ENCODE measurements at regions not wholly inside any gene's neighbourhood (a gene's known extent, or its start where the extent isn't known, plus 50 kb on each side); places are given as distances from the start of the nearest gene placed in this dataset.

DNA sequence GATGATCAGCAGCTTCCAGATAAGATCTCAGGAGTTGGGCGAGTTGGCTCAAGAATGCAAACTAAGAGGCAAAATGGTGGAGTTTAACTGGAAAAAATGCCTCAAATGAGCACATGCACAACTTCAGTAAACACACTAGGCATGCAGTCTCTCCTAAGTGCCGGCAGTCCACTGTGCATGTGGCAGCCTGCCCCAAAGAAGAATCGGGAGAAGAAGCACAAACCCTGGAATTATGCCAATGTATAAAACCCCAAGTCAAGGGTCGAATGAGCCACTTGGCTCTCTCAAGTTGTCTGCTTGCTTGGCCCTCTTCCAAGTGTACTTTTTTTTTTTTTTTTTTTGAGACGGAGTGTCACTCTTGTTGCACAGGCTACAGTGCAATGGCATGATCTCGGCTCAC, 53.3 kb upstream of the SLITRK1 start:
- TF ChIP-seq, protein P1, sequence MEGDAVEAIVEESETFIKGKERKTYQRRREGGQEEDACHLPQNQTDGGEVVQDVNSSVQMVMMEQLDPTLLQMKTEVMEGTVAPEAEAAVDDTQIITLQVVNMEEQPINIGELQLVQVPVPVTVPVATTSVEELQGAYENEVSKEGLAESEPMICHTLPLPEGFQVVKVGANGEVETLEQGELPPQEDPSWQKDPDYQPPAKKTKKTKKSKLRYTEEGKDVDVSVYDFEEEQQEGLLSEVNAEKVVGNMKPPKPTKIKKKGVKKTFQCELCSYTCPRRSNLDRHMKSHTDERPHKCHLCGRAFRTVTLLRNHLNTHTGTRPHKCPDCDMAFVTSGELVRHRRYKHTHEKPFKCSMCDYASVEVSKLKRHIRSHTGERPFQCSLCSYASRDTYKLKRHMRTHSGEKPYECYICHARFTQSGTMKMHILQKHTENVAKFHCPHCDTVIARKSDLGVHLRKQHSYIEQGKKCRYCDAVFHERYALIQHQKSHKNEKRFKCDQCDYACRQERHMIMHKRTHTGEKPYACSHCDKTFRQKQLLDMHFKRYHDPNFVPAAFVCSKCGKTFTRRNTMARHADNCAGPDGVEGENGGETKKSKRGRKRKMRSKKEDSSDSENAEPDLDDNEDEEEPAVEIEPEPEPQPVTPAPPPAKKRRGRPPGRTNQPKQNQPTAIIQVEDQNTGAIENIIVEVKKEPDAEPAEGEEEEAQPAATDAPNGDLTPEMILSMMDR (IDR thresholded peaks at IDR 0.05) = no peak
- no peak for DNase-seq (ENCODE audit: low spot score)
- ATAC-seq (ENCODE audit: low FRiP score) = no peak

Measured in omental fat pad (tissue), 3 donors.